Gastroesophageal sphincter (tissue), 3 donors: ENCODE measurements at regions not wholly inside any gene's neighbourhood (a gene's known extent, or its start where the extent isn't known, plus 50 kb on each side); places are given as distances from the start of the nearest gene placed in this dataset.

Source experiments
- CTCF ChIP-seq, 4 experiments: fragments of 200-600 bp in 2 of 4; fragments of 450-650 bp in 2 of 4; sonication (generic) in 1 of 4; IDR thresholded peaks; one replicate each; pipeline ENCODE4 v1.5.1; 2017 to 2019; ENCODE audit warnings: antibody characterized with exemption in 4 of 4, mild to moderate bottlenecking in 2 of 4, moderate library complexity in 2 of 4
- EP300 ChIP-seq: sonication (generic); formaldehyde crosslinking; IDR thresholded peaks from one replicate; pipeline ENCODE4 v1.6.1; 2017; ENCODE audit warnings: antibody characterized with exemption, mild to moderate bottlenecking

GRCh38 chr2:2754940-2755339 is 423.9 kb upstream of the MYT1L start:
- TF ChIP-seq EP300 (no peak), CTCF (IDR thresholded peaks at IDR 0.05) (no peak)
